Ascending aorta (tissue), 2 donors: ENCODE measurements at regions not wholly inside any gene's neighbourhood (a gene's known extent, or its start where the extent isn't known, plus 50 kb on each side); places are given as distances from the start of the nearest gene placed in this dataset.

Source experiments
- DNase-seq, 2 donors: peaks; one replicate each; pipeline ENCODE4 v3.0.0-alpha.2; 2019; ENCODE audit warnings: low spot score in 2 of 2
- H3K27ac ChIP-seq, 2 donors: fragments of 200-600 bp; sonication (generic); one replicate each; pipeline ENCODE4 v1.5.1; 2016 to 2017; ENCODE audit warnings: mild to moderate bottlenecking in 1 of 2
- H3K27me3 ChIP-seq: fragments of 200-600 bp; sonication (generic); one replicate; pipeline ENCODE4 v1.5.1; 2017
- H3K36me3 ChIP-seq, 2 donors: fragments of 200-600 bp; sonication (generic); one replicate each; pipeline ENCODE4 v1.5.1; 2016
- H3K4me1 ChIP-seq, 2 donors: fragments of 200-600 bp; sonication (generic); one replicate each; pipeline ENCODE4 v1.5.1; 2016 to 2017; ENCODE audit warnings: mild to moderate bottlenecking in 1 of 2
- H3K4me3 ChIP-seq, 2 donors: fragments of 200-600 bp; sonication (generic); one replicate each; pipeline ENCODE4 v1.5.1; 2016 to 2017; ENCODE audit warnings: mild to moderate bottlenecking in 1 of 2
- H3K9me3 ChIP-seq, 2 donors: fragments of 200-600 bp; sonication (generic); one replicate each; pipeline ENCODE4 v1.5.1; 2016
- CTCF ChIP-seq, 3 experiments: fragments of 200-600 bp in 2 of 3; fragments of 450-650 bp in 1 of 3; sonication (generic) in 2 of 3; IDR thresholded peaks; one replicate each; pipeline ENCODE4 v1.5.1; 2016 to 2019; ENCODE audit warnings: antibody characterized with exemption in 3 of 3, mild to moderate bottlenecking in 1 of 3, moderate library complexity in 1 of 3
- intact Hi-C: fragments of 100-400 bp; cut with DNase I; formaldehyde crosslinking; loops from one replicate; pipeline ENCODE4 v1.15.1; 2023

- no peaks in the 10 kb centered on the region for H3K9me3 ChIP-seq
- H3K27ac ChIP-seq, result no peak overlapping the region
- intact Hi-C loops, result no loop called here
- TF ChIP-seq CTCF (IDR thresholded peaks at IDR 0.05), result no peak
- no peaks in the 10 kb centered on the region for H3K4me1 ChIP-seq
- H3K36me3 ChIP-seq, result no peaks in the 10 kb centered on the region
- no peak for DNase-seq
- H3K4me3 ChIP-seq, result no peak overlapping the region
- no peaks in the 10 kb centered on the region for H3K27me3 ChIP-seq
Observed at GRCh38 chr3:146969356-146969755, 364.2 kb upstream of the PLSCR5 start.

- H3K36me3 ChIP-seq, result no peaks in the 10 kb centered on the region
- H3K4me1 ChIP-seq, result no peaks in the 10 kb centered on the region
- no peak overlapping the region for H3K4me3 ChIP-seq
- no peaks in the 10 kb centered on the region for H3K9me3 ChIP-seq
- no peaks in the 10 kb centered on the region for H3K27me3 ChIP-seq
- no peak for DNase-seq
- TF ChIP-seq CTCF (IDR thresholded peaks at IDR 0.05), result no peak
- intact Hi-C loops, result no loop called here
- no peak overlapping the region for H3K27ac ChIP-seq
Observed at GRCh38 chr3:146968204-146968651, 363.1 kb upstream of the PLSCR5 start.

- H3K36me3 ChIP-seq, result no peaks in the 10 kb centered on the region
- intact Hi-C loops, result no loop called here
- TF ChIP-seq CTCF (IDR thresholded peaks at IDR 0.05), result no peak
- H3K4me1 ChIP-seq, result no peaks in the 10 kb centered on the region
- H3K4me3 ChIP-seq, result no peak overlapping the region
- no peak for DNase-seq
- no peaks in the 10 kb centered on the region for H3K9me3 ChIP-seq
- no peaks in the 10 kb centered on the region for H3K27me3 ChIP-seq
- H3K27ac ChIP-seq, result no peak overlapping the region
Observed at GRCh38 chr3:146967783-146968182, 362.6 kb upstream of the PLSCR5 start.

- DNase-seq, result no peak
- intact Hi-C loops, result no loop called here
- no peaks in the 10 kb centered on the region for H3K27me3 ChIP-seq
- no peak overlapping the region for H3K4me3 ChIP-seq
- H3K4me1 ChIP-seq, result no peaks in the 10 kb centered on the region
- H3K36me3 ChIP-seq, result no peaks in the 10 kb centered on the region
- TF ChIP-seq CTCF (IDR thresholded peaks at IDR 0.05), result no peak
- no peaks in the 10 kb centered on the region for H3K9me3 ChIP-seq
- no peak overlapping the region for H3K27ac ChIP-seq
Observed at GRCh38 chr3:146966124-146966523, 361.0 kb upstream of the PLSCR5 start.

GRCh38 chr3:146953511-146953981 lies 348.4 kb upstream of the PLSCR5 start:
- Histone ChIP-seq H3K4me3 (no peak overlapping the region), H3K27me3 (no peaks in the 10 kb centered on the region), H3K36me3 (no peaks in the 10 kb centered on the region), H3K27ac (no peak overlapping the region), H3K9me3 (no peaks in the 10 kb centered on the region), H3K4me1 (no peaks in the 10 kb centered on the region)
- intact Hi-C loops, result no loop called here
- no peak for TF ChIP-seq CTCF (IDR thresholded peaks at IDR 0.05)
- DNase-seq, result no peak

GRCh38 chr3:146948985-146949384 lies 343.8 kb upstream of the PLSCR5 start:
- no peak for DNase-seq
- no peak for TF ChIP-seq CTCF (IDR thresholded peaks at IDR 0.05)
- Histone ChIP-seq H3K4me3 (no peak overlapping the region), H3K27me3 (no peaks in the 10 kb centered on the region), H3K4me1 (no peaks in the 10 kb centered on the region), H3K36me3 (no peaks in the 10 kb centered on the region), H3K9me3 (no peaks in the 10 kb centered on the region), H3K27ac (no peak overlapping the region)
- intact Hi-C loops, result no loop called here
